ENCODE measurements at regions not wholly inside any gene's neighbourhood (a gene's known extent, or its start where the extent isn't known, plus 50 kb on each side); places are given as distances from the start of the nearest gene placed in this dataset.

DNA sequence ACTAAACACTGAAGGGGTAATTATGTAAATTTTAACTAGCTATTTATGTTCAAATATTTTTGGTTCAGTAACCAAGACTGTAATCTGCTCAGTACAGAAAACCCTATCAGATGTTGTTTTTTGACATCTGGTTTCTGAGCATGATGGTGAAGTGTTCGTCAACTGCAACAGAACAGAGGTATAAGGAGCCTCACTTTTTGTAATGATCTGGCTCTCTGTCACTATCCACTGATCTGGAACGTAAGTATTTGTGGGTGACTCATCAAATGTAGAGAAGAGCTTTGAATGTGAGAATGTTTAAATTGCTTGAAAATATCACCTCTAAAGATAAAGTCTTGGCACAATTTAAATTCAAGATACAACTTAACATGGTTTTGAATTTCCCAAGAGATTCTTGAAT is 213.6 kb upstream of the FAM98A start:
- intact Hi-C loops (cut with DNase I), result no loop called here
- Histone ChIP-seq H3K4me1 (ENCODE audit: control insufficient read depth, insufficient read depth, low read length) (no peaks in the 10 kb centered on the region), H3K27ac (ENCODE audit: low read length) (no peak overlapping the region), H3K4me3 (ENCODE audit: low read length) (no peak overlapping the region), H3K27me3 (ENCODE audit: control insufficient read depth, insufficient read depth) (no peaks in the 10 kb centered on the region), H3K9me3 (ENCODE audit: control insufficient read depth, low read length) (no peaks in the 10 kb centered on the region)
- no peak for DNase-seq
- WGBS, result 72% methylated on average over 2 of the region's 2 CpGs
- ATAC-seq, result no peak

DNA sequence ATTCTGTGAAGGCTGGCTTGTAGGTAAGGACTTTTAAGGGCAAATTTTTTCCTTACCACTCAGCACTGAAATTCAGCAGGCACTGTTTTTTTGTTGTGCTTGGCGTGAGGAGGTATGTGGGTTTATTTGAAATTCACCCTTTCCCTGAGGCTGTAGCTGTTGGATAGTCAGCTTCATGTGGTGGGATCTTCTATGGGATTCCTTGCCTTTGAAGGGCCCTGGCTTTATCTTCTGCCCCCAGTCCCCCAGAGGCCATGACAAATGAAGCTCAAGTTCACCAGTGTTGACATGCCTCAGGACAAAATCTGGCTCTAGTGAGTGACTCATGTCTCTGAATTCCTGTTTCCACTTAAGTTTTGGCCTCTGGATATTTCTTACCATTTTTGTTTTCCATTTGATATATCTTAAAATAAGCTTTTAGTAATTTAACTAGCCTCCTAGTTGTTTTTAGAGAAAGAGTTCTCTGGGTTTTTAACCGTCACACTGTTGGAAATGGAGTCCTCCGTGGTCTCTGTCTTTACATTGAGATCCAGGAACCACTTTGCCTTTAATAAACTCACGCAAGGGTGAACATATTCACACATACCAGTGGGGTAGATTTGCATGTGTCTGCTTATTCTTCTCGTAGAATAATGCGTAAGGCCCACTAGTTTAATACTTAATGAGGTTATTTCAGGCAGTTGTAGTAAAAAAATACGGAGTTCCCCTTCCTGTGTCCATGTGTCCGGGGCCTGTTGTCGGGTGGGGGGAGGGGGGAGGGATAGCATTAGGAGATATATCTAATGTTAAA is 211.1 kb upstream of the FAM98A start:
- intact Hi-C loops (cut with DNase I), result no loop called here

DNA sequence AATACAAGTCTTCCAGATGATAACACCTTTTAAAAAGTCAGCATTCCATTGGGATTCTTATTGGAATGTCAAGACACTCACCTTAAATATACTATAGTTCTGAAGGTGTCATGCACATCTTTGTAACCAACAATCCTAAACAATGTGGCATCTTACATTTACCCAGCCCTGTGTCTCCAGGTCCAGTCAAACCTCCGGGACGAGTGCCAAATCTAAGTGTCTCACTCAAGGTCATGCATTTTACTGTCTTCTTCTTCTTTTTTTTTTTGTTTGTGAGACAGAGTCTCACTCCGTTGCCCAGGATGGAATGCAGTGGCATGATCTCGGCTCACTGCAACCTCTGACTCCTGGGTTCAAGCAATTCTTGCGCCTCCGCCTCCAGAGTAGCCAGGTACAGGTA is 206.9 kb upstream of the FAM98A start:
- H3K27ac ChIP-seq (ENCODE audit: low read length), result no peak overlapping the region
- no peaks in the 10 kb centered on the region for H3K9me3 ChIP-seq (ENCODE audit: control insufficient read depth, low read length)
- ATAC-seq (no peak), DNase-seq (no peak)
- H3K4me3 ChIP-seq (ENCODE audit: low read length), result no peak overlapping the region
- intact Hi-C loops (cut with DNase I), result no loop called here
- no peaks in the 10 kb centered on the region for H3K27me3 ChIP-seq (ENCODE audit: control insufficient read depth, insufficient read depth)
- WGBS, result 68% methylated on average over 6 of the region's 6 CpGs
- H3K4me1 ChIP-seq (ENCODE audit: control insufficient read depth, insufficient read depth, low read length), result no peaks in the 10 kb centered on the region

More for the DNA sequence above, 211.1 kb upstream of the FAM98A start:
- 83% methylated on average over 9 of the region's 9 CpGs for WGBS
- Histone ChIP-seq H3K9me3 (ENCODE audit: control insufficient read depth, low read length) (no peaks in the 10 kb centered on the region), H3K4me3 (ENCODE audit: low read length) (no peak overlapping the region), H3K27ac (ENCODE audit: low read length) (no peak overlapping the region), H3K4me1 (ENCODE audit: control insufficient read depth, insufficient read depth, low read length) (no peaks in the 10 kb centered on the region), H3K27me3 (ENCODE audit: control insufficient read depth, insufficient read depth) (no peaks in the 10 kb centered on the region)
- ATAC-seq (peak in 1 of 2 donors; percentile 44), DNase-seq (no peak)

DNA sequence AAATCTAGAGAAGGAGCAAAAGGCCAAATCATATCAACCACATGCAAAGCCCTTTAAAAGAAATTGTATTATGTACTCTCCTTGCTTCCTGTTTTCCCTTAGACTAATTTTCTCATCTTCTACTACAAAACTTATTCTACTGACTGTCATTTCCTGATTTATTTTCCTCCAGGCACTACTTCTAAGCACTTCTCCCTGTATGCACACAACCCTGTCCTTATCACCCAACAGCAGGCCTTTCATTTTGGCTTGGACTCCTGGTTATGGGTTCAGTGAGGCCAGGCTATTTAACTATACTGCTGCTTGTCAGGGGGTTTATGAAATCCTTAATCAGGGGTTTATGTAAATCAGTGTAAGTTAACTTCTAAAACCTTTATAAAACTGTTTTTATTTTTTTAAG is 205.1 kb upstream of the FAM98A start:
- intact Hi-C loops (cut with DNase I), result no loop called here
- Histone ChIP-seq H3K9me3 (ENCODE audit: control insufficient read depth, low read length) (no peaks in the 10 kb centered on the region), H3K27ac (ENCODE audit: low read length) (no peak overlapping the region), H3K4me3 (ENCODE audit: low read length) (no peak overlapping the region), H3K4me1 (ENCODE audit: control insufficient read depth, insufficient read depth, low read length) (no peaks in the 10 kb centered on the region), H3K27me3 (ENCODE audit: control insufficient read depth, insufficient read depth) (no peaks in the 10 kb centered on the region)
- ATAC-seq (peak; percentile 31 to 60), DNase-seq (no peak)

DNA sequence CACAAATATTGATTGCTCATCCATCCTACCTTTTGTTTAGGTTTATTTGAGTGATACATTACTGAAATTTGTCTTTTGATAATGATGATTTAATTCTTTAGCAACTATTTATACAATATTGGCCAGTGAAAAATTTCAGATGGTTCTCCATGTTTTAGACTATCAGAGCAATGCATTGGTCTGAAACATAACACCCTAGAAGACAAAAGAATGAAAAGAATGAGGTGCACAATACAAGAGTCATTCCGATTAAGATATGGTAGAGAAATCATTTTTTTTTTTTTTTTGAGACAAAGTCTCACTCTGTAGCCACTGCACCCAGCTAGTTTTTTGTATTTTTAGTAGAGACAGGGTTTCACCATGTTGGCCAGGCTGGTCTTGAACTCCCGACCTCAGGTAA is 197.4 kb upstream of the FAM98A start:
- ATAC-seq (no peak), DNase-seq (no peak)
- H3K27ac ChIP-seq (ENCODE audit: low read length), result no peak overlapping the region
- H3K9me3 ChIP-seq (ENCODE audit: control insufficient read depth, low read length), result no peaks in the 10 kb centered on the region
- WGBS, result 74% methylated on average over 2 of the region's 2 CpGs
- intact Hi-C loops (cut with DNase I), result no loop called here
- H3K4me1 ChIP-seq (ENCODE audit: control insufficient read depth, insufficient read depth, low read length), result peaks cover 2% of the 10 kb centered on the region
- no peak overlapping the region for H3K4me3 ChIP-seq (ENCODE audit: low read length)
- H3K27me3 ChIP-seq (ENCODE audit: control insufficient read depth, insufficient read depth), result no peaks in the 10 kb centered on the region

DNA sequence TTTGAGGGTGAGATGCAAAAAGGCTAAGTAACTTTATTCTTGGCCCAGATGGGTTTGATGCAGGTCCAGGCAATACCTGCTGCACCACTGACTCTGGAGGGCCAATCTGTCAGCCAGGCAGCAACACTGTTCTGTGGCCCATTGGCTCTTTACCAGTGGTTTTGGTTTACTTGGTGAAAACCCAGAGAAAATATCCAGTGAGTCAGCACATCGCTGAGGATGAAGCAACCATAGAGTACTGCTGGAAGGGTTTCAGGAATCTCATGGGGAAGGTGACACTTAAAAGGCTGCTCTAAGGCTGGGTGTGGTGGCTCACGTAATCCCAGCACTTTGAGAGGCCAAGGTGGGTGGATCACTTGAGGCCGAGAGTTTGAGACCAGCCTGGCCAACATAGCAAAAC is 192.5 kb upstream of the FAM98A start:
- no peaks in the 10 kb centered on the region for H3K9me3 ChIP-seq (ENCODE audit: control insufficient read depth, low read length)
- DNase-seq, result no peak
- no peak overlapping the region for H3K4me3 ChIP-seq (ENCODE audit: low read length)
- H3K4me1 ChIP-seq (ENCODE audit: control insufficient read depth, insufficient read depth, low read length), result peaks cover 2% of the 10 kb centered on the region
- WGBS, result 82% methylated on average over 3 of the region's 3 CpGs
- intact Hi-C loops (cut with DNase I), result no loop called here
- no peak overlapping the region for H3K27ac ChIP-seq (ENCODE audit: low read length)
- peak in 1 of 2 donors; percentile 31 for ATAC-seq
- H3K27me3 ChIP-seq (ENCODE audit: control insufficient read depth, insufficient read depth), result no peaks in the 10 kb centered on the region

DNA sequence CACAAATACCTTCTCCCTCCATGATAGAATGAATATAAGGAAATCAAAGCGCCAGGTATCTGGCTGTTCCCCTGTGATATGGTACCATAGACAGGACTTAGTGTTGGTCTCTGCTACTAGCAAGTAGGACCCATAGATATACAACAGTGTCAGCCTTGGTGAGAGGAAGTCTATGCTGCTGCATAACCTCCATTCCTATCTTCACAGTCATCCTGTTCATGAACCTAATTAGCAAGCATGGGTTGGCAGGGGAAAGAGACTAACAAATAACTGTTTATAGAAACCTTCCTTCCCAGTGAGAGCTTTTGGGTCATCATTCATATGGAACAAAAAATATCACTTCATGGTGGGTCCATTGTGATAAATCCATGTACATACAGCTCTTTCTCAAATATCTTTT is 188.9 kb upstream of the FAM98A start:
- ATAC-seq (no peak), DNase-seq (no peak)
- 95% methylated on average over 1 of the region's 1 CpG for WGBS
- no peak overlapping the region for H3K4me3 ChIP-seq (ENCODE audit: low read length)
- intact Hi-C loops (cut with DNase I), result no loop called here
- H3K27ac ChIP-seq (ENCODE audit: low read length), result no peak overlapping the region
- H3K4me1 ChIP-seq (ENCODE audit: control insufficient read depth, insufficient read depth, low read length), result no peaks in the 10 kb centered on the region
- H3K9me3 ChIP-seq (ENCODE audit: control insufficient read depth, low read length), result no peaks in the 10 kb centered on the region
- no peaks in the 10 kb centered on the region for H3K27me3 ChIP-seq (ENCODE audit: control insufficient read depth, insufficient read depth)

DNA sequence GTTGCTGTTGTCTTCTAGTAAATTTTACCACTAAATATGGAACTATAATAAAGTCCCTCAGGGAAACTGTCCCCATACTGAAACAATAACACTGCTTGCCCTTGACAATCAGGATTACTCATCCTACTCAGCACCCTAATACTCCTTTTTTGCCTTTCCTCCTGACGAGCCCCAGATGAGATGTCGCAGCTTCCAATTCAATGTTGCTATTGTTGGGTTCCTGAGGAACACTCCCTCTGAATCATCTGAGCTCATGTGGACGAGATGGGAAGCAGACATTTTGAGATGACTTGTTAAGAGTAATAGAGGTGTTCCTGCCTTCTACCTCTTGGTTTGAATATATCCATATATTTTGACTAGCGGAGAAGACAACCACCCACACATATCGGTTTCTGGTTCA is 187.8 kb upstream of the FAM98A start:
- H3K9me3 ChIP-seq (ENCODE audit: control insufficient read depth, low read length), result no peaks in the 10 kb centered on the region
- H3K27ac ChIP-seq (ENCODE audit: low read length), result no peak overlapping the region
- 88% methylated on average over 5 of the region's 5 CpGs for WGBS
- DNase-seq (no peak), ATAC-seq (no peak)
- no peaks in the 10 kb centered on the region for H3K4me1 ChIP-seq (ENCODE audit: control insufficient read depth, insufficient read depth, low read length)
- no peaks in the 10 kb centered on the region for H3K27me3 ChIP-seq (ENCODE audit: control insufficient read depth, insufficient read depth)
- H3K4me3 ChIP-seq (ENCODE audit: low read length), result no peak overlapping the region
- intact Hi-C loops (cut with DNase I), result no loop called here

DNA sequence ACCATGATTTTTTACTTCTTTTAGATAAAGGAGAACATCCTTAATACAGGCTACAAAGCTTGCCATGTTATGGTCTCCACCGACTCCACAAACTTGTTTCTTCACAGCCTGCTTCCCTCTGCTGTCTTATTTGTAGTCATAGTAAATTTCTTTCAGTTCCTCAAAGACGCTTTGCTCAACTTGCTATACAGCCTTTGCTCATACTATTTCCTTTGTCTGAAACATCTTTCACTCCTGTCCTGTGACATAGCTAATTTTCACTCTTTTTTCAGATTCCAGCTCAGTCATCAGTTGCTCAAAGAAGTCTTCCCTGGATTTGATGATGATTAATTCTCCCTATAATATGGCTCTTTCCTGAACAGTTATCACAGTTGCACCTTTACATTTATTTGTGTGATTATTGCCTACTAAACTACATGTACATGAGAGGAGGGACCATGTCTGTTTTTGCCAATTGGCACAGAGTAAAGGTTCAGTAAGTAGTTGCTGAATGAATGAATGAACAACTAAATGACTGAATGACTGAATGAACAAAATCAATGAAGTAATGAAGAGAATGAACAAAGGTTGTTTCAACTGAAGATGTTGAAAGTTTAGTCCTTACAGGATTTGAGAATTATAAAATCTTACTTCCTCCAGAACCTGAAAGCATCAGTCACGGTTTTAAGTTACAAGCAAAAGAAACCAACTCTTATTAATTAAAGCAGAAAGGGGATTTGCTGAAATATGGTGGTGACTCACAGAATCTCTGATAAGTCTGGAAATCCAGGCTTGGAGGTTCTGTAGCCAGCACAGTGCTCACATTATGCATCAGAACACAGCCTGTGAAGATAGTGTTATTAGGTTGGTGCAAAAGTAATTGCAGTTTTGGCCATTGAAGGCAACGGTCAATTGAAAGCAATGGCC is 186.4 kb upstream of the FAM98A start:
- Histone ChIP-seq H3K4me1 (ENCODE audit: control insufficient read depth, insufficient read depth, low read length) (no peaks in the 10 kb centered on the region), H3K27ac (ENCODE audit: low read length) (no peak overlapping the region), H3K27me3 (ENCODE audit: control insufficient read depth, insufficient read depth) (no peaks in the 10 kb centered on the region), H3K9me3 (ENCODE audit: control insufficient read depth, low read length) (no peaks in the 10 kb centered on the region), H3K4me3 (ENCODE audit: low read length) (no peak overlapping the region)
- no peak for DNase-seq
- 85% methylated on average over 4 of the region's 4 CpGs for WGBS
- intact Hi-C loops (cut with DNase I), result no loop called here
- ATAC-seq, result no peak

DNA sequence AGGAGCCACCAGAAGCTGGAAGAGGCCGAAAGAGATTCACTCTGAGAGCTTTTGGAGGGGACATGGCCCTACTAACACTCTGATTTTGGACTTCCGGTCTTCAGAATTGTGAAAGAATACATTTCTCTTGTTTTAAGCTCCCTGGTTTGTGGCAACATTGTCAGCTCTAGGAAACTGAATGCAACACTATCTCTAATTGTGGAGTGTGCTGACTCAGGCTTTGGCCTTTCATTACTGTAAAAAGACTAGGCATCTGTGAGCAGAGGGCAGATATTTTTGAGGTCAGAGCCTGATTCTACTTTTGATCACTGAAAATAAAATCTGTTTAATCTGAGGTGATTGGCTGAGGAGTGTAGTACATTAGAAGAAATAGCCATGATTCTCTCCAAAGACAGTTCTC is 185.4 kb upstream of the FAM98A start:
- WGBS, result 87% methylated on average over 2 of the region's 2 CpGs
- ATAC-seq (no peak), DNase-seq (no peak)
- Histone ChIP-seq H3K9me3 (ENCODE audit: control insufficient read depth, low read length) (no peaks in the 10 kb centered on the region), H3K27ac (ENCODE audit: low read length) (no peak overlapping the region), H3K4me3 (ENCODE audit: low read length) (no peak overlapping the region), H3K27me3 (ENCODE audit: control insufficient read depth, insufficient read depth) (no peaks in the 10 kb centered on the region), H3K4me1 (ENCODE audit: control insufficient read depth, insufficient read depth, low read length) (no peaks in the 10 kb centered on the region)
- intact Hi-C loops (cut with DNase I), result no loop called here

DNA sequence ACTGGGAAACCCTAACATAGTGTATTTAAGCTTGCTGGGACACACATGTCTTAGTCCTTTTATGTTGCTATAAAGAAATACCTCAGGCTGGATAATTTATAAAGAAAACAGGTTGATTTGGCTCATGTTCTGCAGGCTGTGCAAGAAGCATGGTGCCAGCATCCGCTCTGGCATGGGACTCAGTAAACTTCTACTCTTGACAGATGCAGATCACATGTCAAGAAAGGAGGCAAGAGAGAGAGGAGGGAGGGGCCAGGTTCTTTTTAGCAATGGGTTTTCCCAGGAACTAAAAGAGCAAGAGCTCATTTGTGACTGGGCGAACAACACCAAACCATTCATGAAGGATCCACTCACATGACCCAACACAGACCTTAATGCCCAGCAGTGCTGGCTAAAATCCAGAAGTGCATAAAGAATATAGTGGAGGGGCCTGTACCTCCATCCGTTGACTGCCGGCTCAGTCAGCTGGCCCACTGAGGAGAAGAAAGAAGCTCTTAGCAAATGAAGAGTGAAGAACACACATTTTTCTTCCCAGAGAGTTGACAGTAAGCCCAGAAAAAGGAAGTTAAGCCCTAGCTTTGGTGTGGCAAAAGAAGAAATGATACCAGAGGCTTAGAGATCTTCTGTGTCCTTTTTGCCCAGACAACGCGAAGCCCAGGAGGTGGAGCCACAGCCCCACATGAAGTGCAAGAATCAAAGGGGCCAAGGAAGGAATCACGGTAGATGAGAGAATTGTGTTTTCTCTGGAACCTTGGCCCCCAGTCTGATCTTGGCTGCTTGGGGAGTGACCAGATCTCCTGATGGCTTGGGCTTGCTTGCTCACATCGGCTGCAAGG is 183.5 kb upstream of the FAM98A start:
- intact Hi-C loops (cut with DNase I), result no loop called here
- Histone ChIP-seq H3K27me3 (ENCODE audit: control insufficient read depth, insufficient read depth) (no peaks in the 10 kb centered on the region), H3K9me3 (ENCODE audit: control insufficient read depth, low read length) (no peaks in the 10 kb centered on the region), H3K4me3 (ENCODE audit: low read length) (no peak overlapping the region), H3K27ac (ENCODE audit: low read length) (no peak overlapping the region), H3K4me1 (ENCODE audit: control insufficient read depth, insufficient read depth, low read length) (no peaks in the 10 kb centered on the region)
- DNase-seq (peak in 1 of 3 donors; percentile 40), ATAC-seq (no peak)
- WGBS, result 74% methylated on average over 8 of the region's 8 CpGs

Measured in right cardiac atrium (tissue), 5 donors.